ENCODE measurements at regions not wholly inside any gene's neighbourhood (a gene's known extent, or its start where the extent isn't known, plus 50 kb on each side); places are given as distances from the start of the nearest gene placed in this dataset.
"Not testable (repeated sequence)": the region's sequence is repeated elsewhere in the genome, so short reads cannot be mapped to it uniquely, and the experiment has no call there.

DNA sequence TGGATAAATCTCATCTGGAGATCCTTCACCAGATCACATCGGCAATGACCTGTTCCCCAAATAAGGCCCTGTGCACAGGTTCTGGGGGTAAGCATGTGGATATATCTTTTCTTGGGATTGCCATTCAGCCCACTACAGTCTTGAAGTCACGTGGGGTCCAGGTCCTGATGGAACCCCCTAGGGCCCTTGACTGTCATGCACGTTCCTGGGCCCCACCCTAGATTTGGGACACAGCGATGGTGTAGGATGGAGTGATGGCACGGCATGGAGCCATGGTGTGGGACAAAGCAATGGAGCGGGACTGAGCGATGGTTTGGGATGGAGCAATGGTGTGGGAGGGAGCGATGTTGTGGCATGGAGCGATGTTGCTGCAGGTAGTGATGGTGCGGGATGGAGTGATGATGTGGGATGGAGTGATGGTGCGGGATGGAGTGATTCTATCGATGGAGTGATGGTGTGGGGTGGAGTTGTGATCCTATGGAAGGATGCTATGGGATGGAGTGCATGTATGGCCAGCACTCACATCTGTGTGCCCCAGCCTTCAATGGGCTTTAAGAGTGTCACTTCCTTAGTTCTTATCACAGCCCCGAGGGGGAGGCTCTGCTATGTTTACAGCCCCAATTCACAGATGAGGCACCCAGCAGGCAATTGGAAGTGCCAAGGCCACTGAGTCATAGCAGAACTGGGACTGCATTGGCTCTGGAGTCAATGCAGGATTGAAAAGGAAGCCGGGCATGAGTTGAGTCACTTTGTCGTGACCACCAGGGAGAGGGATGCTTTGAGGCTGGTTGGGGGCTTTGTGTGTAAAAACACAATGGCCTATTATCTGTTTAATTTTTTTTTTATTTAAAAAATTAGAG, 97.0 kb upstream of the C1orf174 start:
- no peak overlapping the region for H3K4me2 ChIP-seq (ENCODE audit: low read length)
- H4K20me1 ChIP-seq (ENCODE audit: insufficient read depth, low read length), result no peaks in the 10 kb centered on the region
- H3K27me3 Mint-ChIP-seq (ENCODE audit: low read depth, unreplicated experiment), result no peaks in the 10 kb centered on the region
- H2AFZ ChIP-seq (ENCODE audit: low read depth, low read length), result no peak overlapping the region
- no peaks in the 10 kb centered on the region for H3K36me3 ChIP-seq (ENCODE audit: insufficient read depth, low read length)
- H3K36me3 Mint-ChIP-seq (ENCODE audit: low read depth, unreplicated experiment), result peaks cover 2% of the 10 kb centered on the region
- no peaks in the 10 kb centered on the region for H3K79me2 ChIP-seq (ENCODE audit: insufficient read depth, low read length)
- no peak overlapping the region for H3K27ac Mint-ChIP-seq (ENCODE audit: unreplicated experiment)
- no peaks in the 10 kb centered on the region for H3K4me1 Mint-ChIP-seq (ENCODE audit: low read depth, unreplicated experiment)
- no peak overlapping the region for H3K4me3 Mint-ChIP-seq (ENCODE audit: unreplicated experiment)
- H3K9me3 ChIP-seq (ENCODE audit: insufficient read depth, low read depth, low read length), result peaks cover 7% of the 10 kb centered on the region
- H3K4me3 ChIP-seq (ENCODE audit: insufficient read depth, low read depth, low read length), result no peak overlapping the region
- no peaks in the 10 kb centered on the region for H3K27me3 ChIP-seq (ENCODE audit: insufficient read depth, low read length)
- no peak overlapping the region for H3K27ac ChIP-seq (ENCODE audit: low read depth, low read length)
- no peak overlapping the region for H3K9ac ChIP-seq (ENCODE audit: low read length)
- peaks cover 6% of the 10 kb centered on the region for H3K9me3 Mint-ChIP-seq (ENCODE audit: unreplicated experiment)
- TF ChIP-seq, protein P1, sequence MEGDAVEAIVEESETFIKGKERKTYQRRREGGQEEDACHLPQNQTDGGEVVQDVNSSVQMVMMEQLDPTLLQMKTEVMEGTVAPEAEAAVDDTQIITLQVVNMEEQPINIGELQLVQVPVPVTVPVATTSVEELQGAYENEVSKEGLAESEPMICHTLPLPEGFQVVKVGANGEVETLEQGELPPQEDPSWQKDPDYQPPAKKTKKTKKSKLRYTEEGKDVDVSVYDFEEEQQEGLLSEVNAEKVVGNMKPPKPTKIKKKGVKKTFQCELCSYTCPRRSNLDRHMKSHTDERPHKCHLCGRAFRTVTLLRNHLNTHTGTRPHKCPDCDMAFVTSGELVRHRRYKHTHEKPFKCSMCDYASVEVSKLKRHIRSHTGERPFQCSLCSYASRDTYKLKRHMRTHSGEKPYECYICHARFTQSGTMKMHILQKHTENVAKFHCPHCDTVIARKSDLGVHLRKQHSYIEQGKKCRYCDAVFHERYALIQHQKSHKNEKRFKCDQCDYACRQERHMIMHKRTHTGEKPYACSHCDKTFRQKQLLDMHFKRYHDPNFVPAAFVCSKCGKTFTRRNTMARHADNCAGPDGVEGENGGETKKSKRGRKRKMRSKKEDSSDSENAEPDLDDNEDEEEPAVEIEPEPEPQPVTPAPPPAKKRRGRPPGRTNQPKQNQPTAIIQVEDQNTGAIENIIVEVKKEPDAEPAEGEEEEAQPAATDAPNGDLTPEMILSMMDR (IDR thresholded peaks at IDR 0.05; ENCODE audit: insufficient read depth, low read depth, low read length), result no peak
- no peak for TF ChIP-seq EZH2 (IDR thresholded peaks at IDR 0.05; ENCODE audit: insufficient read depth, low read length)
- H3K4me1 ChIP-seq (ENCODE audit: insufficient read depth, low read length), result no peaks in the 10 kb centered on the region
- FAIRE-seq (no peak), DNase-seq (ENCODE audit: low read depth) (no peak)

GRCh38 chr1:3998086-3998485, 98.0 kb upstream of the C1orf174 start:
- DNase-seq (ENCODE audit: low read depth), result no peak
- Histone ChIP-seq H3K36me3 (ENCODE audit: insufficient read depth, low read length) (no peaks in the 10 kb centered on the region), H3K4me1 (ENCODE audit: insufficient read depth, low read length) (no peaks in the 10 kb centered on the region), H2AFZ (ENCODE audit: low read depth, low read length) (no peak overlapping the region), H3K79me2 (ENCODE audit: insufficient read depth, low read length) (no peaks in the 10 kb centered on the region), H3K4me3 (ENCODE audit: insufficient read depth, low read depth, low read length) (no peak overlapping the region), H3K9me3 (ENCODE audit: insufficient read depth, low read depth, low read length) (peaks cover 3% of the 10 kb centered on the region), H3K4me2 (ENCODE audit: low read length) (no peak overlapping the region), H3K9ac (ENCODE audit: low read length) (no peak overlapping the region), H4K20me1 (ENCODE audit: insufficient read depth, low read length) (no peaks in the 10 kb centered on the region), H3K27ac (ENCODE audit: low read depth, low read length) (no peak overlapping the region), H3K27me3 (ENCODE audit: insufficient read depth, low read length) (no peaks in the 10 kb centered on the region)
- FAIRE-seq, result no peak
- Mint-ChIP-seq H3K36me3 (ENCODE audit: low read depth, unreplicated experiment) (no peaks in the 10 kb centered on the region), H3K4me1 (ENCODE audit: low read depth, unreplicated experiment) (no peaks in the 10 kb centered on the region), H3K27ac (ENCODE audit: unreplicated experiment) (no peak overlapping the region), H3K27me3 (ENCODE audit: low read depth, unreplicated experiment) (no peaks in the 10 kb centered on the region), H3K4me3 (ENCODE audit: unreplicated experiment) (no peak overlapping the region), H3K9me3 (ENCODE audit: unreplicated experiment) (peaks cover 4% of the 10 kb centered on the region)
- TF ChIP-seq, protein P1 (IDR thresholded peaks at IDR 0.05; ENCODE audit: insufficient read depth, low read depth, low read length), result no peak
- TF ChIP-seq EZH2 (IDR thresholded peaks at IDR 0.05; ENCODE audit: insufficient read depth, low read length), result no peak

DNA sequence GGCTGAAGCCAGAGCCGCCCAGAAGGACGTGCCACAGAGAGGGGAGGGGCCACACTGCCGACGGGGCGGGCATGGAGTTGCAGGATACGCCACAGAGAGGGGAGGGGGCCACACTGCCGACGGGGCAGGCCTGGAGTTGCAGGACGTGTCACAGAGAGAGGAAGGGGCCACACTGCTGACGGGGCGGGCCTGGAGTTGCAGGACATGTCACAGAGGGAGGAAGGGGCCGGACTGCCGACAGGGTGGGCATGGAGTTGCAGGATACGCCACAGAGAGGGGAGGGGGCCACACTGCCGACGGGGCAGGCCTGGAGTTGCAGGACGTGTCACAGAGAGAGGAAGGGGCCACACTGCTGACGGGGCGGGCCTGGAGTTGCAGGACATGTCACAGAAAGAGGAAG, 99.4 kb upstream of the C1orf174 start:
- H3K9me3 Mint-ChIP-seq (ENCODE audit: unreplicated experiment); H3K27me3 ChIP-seq (ENCODE audit: insufficient read depth, low read length); H3K4me1 ChIP-seq (ENCODE audit: insufficient read depth, low read length); H3K9ac ChIP-seq (ENCODE audit: low read length); H3K27ac ChIP-seq (ENCODE audit: low read depth, low read length); H3K4me3 Mint-ChIP-seq (ENCODE audit: unreplicated experiment); H3K4me3 ChIP-seq (ENCODE audit: insufficient read depth, low read depth, low read length); DNase-seq (ENCODE audit: low read depth); FAIRE-seq; H3K4me2 ChIP-seq (ENCODE audit: low read length); H3K79me2 ChIP-seq (ENCODE audit: insufficient read depth, low read length); H3K36me3 Mint-ChIP-seq (ENCODE audit: low read depth, unreplicated experiment); H3K27me3 Mint-ChIP-seq (ENCODE audit: low read depth, unreplicated experiment); H3K36me3 ChIP-seq (ENCODE audit: insufficient read depth, low read length); H3K9me3 ChIP-seq (ENCODE audit: insufficient read depth, low read depth, low read length); H4K20me1 ChIP-seq (ENCODE audit: insufficient read depth, low read length); H3K4me1 Mint-ChIP-seq (ENCODE audit: low read depth, unreplicated experiment); H3K27ac Mint-ChIP-seq (ENCODE audit: unreplicated experiment); H2AFZ ChIP-seq (ENCODE audit: low read depth, low read length): not testable (repeated sequence)
